Stimulated activated CD4-positive, alpha-beta T cell treated with anti-CD3 and anti-CD28 coated beads, Interleukin-1b, Interleukin-23, amount 100 ng/mL, for 4 hours (primary cell): ENCODE measurements at regions not wholly inside any gene's neighbourhood (a gene's known extent, or its start where the extent isn't known, plus 50 kb on each side); places are given as distances from the start of the nearest gene placed in this dataset.
"Not testable (repeated sequence)": the region's sequence is repeated elsewhere in the genome, so short reads cannot be mapped to it uniquely, and the experiment has no call there.

Source experiments
- DNase-seq, 2 donors: peaks; one replicate each; pipeline ENCODE4 v3.0.0-alpha.2; 2020; ENCODE audit warnings: low read depth in 2 of 2

- DNase-seq = no peak
These were observed 328.3 kb downstream of the SOCS6 start for GRCh38 chr18:70617020-70617763.

- DNase-seq = no peak
These were observed 311.5 kb downstream of the SOCS6 start for GRCh38 chr18:70600225-70600925.

- DNase-seq = no peak
These were observed 309.6 kb downstream of the SOCS6 start for GRCh38 chr18:70598406-70598805.

DNA sequence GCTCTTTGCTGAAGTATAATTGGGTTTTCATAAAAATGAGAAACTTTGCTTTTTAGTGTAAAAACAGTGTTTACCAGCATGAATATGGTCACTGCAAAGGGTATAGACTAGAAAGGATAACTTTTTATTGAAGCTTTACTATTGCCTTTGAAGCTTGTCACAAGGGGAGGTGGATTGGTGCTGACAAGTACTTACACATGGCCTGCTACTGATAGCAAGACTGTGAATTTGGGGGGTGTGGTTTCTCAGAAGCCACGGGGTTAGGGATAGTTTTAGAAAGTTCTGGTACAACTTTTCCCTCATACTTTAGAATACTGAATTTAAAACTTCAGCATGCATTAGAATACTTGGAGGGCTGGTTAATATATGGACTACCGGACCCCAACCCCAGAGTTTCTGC, 294.1 kb downstream of the SOCS6 start:
- DNase-seq = no peak

GRCh38 chr18:70578480-70578879, 289.6 kb downstream of the SOCS6 start:
- DNase-seq = no peak

GRCh38 chr18:70577023-70577420, 288.2 kb downstream of the SOCS6 start:
- DNase-seq = no peak

DNA sequence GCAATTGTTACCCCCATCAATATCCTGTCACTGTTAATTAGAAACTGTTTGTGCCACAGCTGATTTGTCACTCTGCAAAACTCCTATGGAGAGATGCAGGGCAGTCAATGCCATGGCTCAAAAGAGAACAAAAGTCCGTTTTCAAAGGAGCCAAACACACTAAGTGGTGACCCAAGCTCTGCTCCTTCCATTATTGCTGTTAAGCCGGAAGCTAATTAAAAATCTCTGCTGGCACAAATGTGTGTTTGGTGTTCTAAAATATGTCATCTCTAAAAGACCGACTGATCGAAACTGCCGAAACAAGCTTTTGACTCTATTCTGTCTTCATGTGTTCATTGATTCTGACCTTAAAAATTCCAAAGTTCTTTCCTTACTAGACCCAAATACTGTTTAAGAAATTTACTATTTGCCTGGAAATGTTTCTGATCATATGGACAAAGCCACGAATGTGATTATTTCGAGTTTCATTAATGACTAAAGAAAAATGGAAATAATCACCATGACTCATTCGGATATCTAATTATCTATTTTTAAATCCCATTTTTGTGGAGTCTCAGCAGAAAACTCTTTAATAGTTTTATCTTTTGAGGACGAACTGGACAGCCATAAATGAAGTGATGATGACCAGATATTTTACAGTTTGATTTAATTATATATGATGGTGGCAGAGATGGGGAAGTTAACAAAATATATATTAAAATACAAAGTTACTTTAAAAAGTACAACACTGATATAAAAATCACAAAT, 287.6 kb downstream of the SOCS6 start:
- DNase-seq = no peak

DNA sequence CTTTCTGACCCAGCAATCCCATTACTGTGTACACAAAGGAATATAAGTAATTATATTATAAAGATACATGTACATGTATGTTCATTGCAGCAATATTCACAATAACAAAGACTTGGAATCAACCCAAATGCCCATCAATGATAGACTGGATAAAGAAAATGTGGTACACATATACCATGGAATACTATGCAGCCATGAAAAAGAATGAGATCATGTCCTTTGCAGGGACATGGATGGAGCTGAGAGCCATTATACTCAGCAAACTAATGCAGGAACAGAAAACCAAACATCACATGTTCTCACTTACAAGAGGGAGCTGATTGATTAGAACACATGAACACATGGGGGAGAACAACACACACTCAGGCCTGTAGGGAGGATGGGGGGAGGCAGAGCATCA, 286.1 kb downstream of the SOCS6 start:
- not testable (repeated sequence) for DNase-seq

- not testable (repeated sequence) for DNase-seq
These were observed 280.8 kb downstream of the SOCS6 start for GRCh38 chr18:70569647-70570046.

DNA sequence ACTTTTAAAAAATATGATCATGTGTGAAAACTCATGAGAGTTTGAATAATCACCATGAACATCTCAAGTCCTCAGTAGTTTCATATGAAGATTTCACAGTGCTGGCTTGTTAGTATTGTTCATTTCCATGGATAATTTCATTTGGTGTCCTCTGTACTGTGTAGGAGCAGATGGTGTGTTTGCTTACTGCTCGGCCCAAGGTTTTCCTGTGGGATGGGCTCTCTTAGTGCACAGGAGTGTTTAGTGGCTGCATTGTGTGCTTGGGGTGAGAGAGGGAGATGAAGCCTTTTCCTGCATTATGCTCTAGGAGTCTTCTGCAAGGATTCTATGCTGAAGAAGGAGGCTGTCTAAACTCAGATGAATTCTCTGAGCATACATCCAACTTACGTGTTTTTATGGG, 270.6 kb downstream of the SOCS6 start:
- no peak for DNase-seq

DNA sequence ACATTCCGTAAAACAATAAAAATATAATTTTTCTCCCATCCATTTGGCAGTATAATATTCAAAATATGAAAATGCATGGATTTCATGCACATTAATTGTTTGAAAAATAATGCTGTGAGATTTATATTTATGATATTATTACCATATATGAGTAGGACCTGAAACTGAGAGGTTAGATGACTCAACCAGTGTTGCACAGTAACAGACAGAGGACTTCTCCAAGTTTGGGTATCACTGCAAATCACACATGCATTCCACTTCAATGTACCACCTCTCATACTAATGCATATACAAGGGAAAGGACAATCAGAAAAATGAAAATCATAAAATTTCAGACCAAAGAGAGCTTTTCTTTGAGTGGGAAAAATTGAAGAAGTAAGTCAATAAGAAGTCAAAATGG, 269.5 kb downstream of the SOCS6 start:
- DNase-seq = no peak

DNA sequence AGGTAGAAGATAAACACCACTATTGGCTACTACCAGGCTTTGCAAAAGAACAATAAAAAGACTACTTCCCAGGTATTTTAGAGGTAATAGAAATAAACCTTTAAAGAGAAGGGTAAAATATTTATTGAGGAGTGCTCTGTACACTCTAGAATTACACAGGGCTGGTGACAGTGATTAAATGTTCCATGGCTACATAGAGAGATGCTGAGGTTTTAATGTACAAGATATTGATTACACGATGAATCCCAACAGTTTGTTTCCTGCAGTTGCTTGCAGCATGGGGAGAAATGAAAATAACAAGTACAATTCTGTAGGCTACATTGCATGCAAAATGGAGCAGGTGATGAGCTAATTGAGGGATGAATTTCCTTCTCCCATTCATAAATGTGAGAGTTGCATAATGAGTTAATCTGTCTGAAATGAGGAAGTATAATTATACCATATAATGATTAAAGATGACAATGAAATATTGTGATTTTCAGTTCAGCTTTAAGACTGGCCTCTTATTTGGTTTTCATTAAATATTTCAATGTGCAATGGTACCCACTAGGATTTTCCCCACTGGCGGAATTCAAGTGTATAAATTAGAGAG, 266.1 kb downstream of the SOCS6 start:
- no peak for DNase-seq

- DNase-seq = no peak
These were observed 265.1 kb downstream of the SOCS6 start for GRCh38 chr18:70553936-70554260.

DNA sequence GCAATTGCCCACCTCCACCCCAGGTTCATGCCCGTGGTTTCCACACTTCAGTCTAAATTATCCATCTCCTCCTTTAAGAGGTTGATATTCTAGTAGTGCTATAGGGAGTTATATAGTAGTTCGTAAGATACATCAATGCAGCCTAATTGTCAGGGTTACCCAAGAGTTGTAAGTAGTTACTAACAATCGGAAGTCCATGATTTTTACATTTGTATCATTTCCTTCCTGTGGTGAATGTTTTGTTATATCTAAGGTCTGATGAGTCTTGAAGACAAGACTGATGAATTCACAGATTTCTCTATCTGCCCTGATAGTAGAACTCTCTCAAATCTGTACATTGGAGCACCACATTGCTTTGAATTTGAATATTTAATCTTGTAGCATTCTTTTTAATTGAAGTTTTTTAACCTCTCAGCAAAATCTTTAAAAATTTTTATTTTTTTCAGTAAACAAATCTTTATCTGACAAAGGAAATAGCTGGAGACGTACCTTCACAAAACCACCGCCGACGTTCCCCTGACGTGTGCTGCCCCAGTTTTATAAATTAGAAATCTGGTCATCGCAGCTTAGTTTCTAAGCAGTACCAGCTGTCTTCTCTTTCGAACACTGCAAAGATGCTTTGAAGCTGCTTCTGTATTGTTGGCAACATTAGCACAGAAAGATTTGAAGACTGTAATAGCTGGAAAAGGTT, 264.5 kb downstream of the SOCS6 start:
- DNase-seq = no peak

GRCh38 chr18:70536370-70537062, 247.7 kb downstream of the SOCS6 start:
- no peak for DNase-seq

DNA sequence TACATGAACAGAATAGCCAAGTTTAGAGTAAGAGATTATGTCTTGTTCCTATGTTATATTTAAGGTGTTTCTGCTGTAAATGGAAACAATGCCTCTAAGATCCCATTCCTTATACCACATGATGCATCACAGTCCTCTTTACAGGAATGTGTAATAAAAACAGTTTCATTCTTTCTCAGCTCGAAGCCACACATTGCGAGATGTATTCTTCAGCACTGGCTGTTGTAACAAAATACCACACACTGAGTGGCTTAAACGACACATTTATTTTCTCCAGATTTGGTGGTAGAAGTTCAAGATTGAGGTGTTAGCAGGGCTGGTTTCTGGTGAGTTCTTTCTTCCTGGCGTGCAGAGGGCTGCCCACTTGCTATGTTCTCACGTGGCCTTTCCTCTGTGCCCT, 246.2 kb downstream of the SOCS6 start:
- DNase-seq = no peak

DNA sequence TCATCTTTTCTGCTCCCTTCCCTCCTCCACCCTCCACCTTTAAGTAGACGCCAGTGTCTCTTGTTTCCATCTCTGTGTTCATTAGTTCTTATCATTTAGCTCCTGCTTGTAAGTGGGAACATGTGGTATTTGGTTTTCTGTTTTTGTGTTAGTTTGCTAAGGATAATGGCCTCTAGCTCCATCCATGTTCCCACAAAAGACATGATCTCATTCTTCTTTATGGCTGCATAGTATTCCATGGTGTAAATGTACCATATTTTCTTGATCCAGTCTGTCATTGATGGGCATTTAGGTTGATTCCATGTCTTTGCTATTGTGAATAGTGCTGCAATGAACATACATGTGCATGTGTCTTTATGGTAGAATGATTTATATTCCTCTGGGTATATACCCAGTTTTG, 236.5 kb downstream of the SOCS6 start:
- not testable (repeated sequence) for DNase-seq

DNA sequence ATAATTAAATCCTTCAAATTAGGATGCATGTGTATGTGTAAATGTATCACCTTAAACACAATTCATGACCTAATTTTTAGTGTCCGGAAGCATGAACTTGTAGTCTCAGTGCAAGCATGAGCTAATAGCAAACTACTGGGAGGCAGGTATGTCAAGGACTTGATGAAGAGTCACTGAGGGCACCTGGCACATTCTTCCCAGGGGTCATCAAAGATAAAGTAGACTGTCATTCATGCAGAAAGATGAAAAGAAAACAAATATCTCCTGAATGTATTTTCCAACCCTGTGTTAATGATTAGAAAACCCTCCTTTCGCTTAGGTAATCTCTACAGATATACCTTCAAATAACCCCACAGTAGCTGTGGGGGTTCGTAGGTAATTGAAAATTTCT, 234.9 kb downstream of the SOCS6 start:
- DNase-seq = no peak

- no peak for DNase-seq
These were observed 234.4 kb downstream of the SOCS6 start for GRCh38 chr18:70523035-70523791.

GRCh38 chr18:70522183-70522680, 233.4 kb downstream of the SOCS6 start:
- DNase-seq = no peak
